WTC11 (cell line): ENCODE measurements at regions not wholly inside any gene's neighbourhood (a gene's known extent, or its start where the extent isn't known, plus 50 kb on each side); places are given as distances from the start of the nearest gene placed in this dataset.

Source experiments
- ATAC-seq: fragments of 200-7000 bp; cut with Tn5 transposase; 2 replicates; pipeline ENCODE4 v1.10.0; 2021; ENCODE audit warnings: mild to moderate bottlenecking, moderate library complexity
- CTCF ChIA-PET: fragments of 300-600 bp; sonication (Branson Sonifier 250); formaldehyde crosslinking; loops from one replicate; lab custom pipeline; 2021; ENCODE audit warnings: antibody characterized with exemption; lab: Charles Lee
- POLR2A ChIA-PET: fragments of 350-600 bp; sonication (Branson Sonifier 250); formaldehyde crosslinking; loops from one replicate; lab custom pipeline; 2021; ENCODE audit warnings: antibody characterized with exemption; lab: Charles Lee
- DNase-seq: peaks from one replicate; pipeline ENCODE4 v3.0.0; 2021; ENCODE audit warnings: low spot score
- H3K27ac Mint-ChIP-seq: 2 replicates; pipeline ENCODE4 v1.8.0; 2021; ENCODE audit warnings: mixed read lengths
- H3K27me3 Mint-ChIP-seq: 2 replicates; pipeline ENCODE4 v1.8.0; 2021; ENCODE audit warnings: low read depth, mild to moderate bottlenecking, moderate library complexity, mixed read lengths
- H3K36me3 Mint-ChIP-seq: 2 replicates; pipeline ENCODE4 v1.8.0; 2021; ENCODE audit warnings: mixed read lengths
- H3K4me1 Mint-ChIP-seq: 2 replicates; pipeline ENCODE4 v1.8.0; 2022; ENCODE audit warnings: mixed read lengths
- H3K4me3 Mint-ChIP-seq: 2 replicates; pipeline ENCODE4 v1.8.0; 2021; ENCODE audit warnings: mild to moderate bottlenecking, moderate library complexity, mixed read lengths
- H3K9me3 Mint-ChIP-seq: 2 replicates; pipeline ENCODE4 v1.8.0; 2021; ENCODE audit warnings: mixed read lengths
- ATF1 ChIP-seq: sonication (generic); formaldehyde crosslinking; IDR thresholded peaks from 2 replicates; pipeline ENCODE4 v1.8.1; 2023; ENCODE audit warnings: mild to moderate bottlenecking, moderate library complexity, missing genetic modification reagents
- CREB1 ChIP-seq: sonication (generic); formaldehyde crosslinking; IDR thresholded peaks from 2 replicates; pipeline ENCODE4 v1.8.0; 2023; ENCODE audit warnings: mild to moderate bottlenecking, missing genetic modification reagents
- CREM ChIP-seq: sonication (generic); formaldehyde crosslinking; IDR thresholded peaks from 2 replicates; pipeline ENCODE4 v1.8.1; 2022; ENCODE audit warnings: mild to moderate bottlenecking, missing genetic modification reagents, moderate library complexity
- FOXJ3 ChIP-seq: sonication (generic); formaldehyde crosslinking; IDR thresholded peaks from 2 replicates; pipeline ENCODE4 v1.9.0; 2021; ENCODE audit warnings: missing genetic modification reagents, mild to moderate bottlenecking, borderline replicate concordance
- GTF2I ChIP-seq: fragments of 250-450 bp; sonication (Bioruptor Pico); conservative IDR thresholded peaks from 2 replicates; pipeline ENCODE4 v1.4.0; 2021; ENCODE audit warnings: mild to moderate bottlenecking
- HMGA2 ChIP-seq: fragments of 250-450 bp; sonication (Bioruptor Pico); IDR thresholded peaks from 2 replicates; pipeline ENCODE4 v1.4.0; 2021; ENCODE audit warnings: mild to moderate bottlenecking, moderate library complexity
- JUN ChIP-seq: sonication (generic); formaldehyde crosslinking; IDR thresholded peaks from 2 replicates; pipeline ENCODE4 v1.8.0; 2023; ENCODE audit warnings: mild to moderate bottlenecking, missing genetic modification reagents
- KAT7 ChIP-seq: sonication (generic); formaldehyde crosslinking; IDR thresholded peaks from 2 replicates; pipeline ENCODE4 v1.8.1; 2023; ENCODE audit warnings: missing genetic modification reagents, mild to moderate bottlenecking, borderline replicate concordance
- NR3C1 ChIP-seq: sonication (generic); formaldehyde crosslinking; conservative IDR thresholded peaks from 2 replicates; pipeline ENCODE4 v1.8.1; 2023; ENCODE audit warnings: low read depth, mild to moderate bottlenecking, missing genetic modification reagents
- OVOL2 ChIP-seq: fragments of 250-450 bp; sonication (Bioruptor Pico); IDR thresholded peaks from 2 replicates; pipeline ENCODE4 v1.9.0; 2021; ENCODE audit warnings: mild to moderate bottlenecking, borderline replicate concordance
- RORB ChIP-seq: fragments of 250-450 bp; sonication (Bioruptor Pico); IDR thresholded peaks from 2 replicates; pipeline ENCODE4 v1.9.0; 2021; ENCODE audit warnings: mild to moderate bottlenecking
- SMAD3 ChIP-seq: sonication (generic); formaldehyde crosslinking; IDR thresholded peaks from 2 replicates; pipeline ENCODE4 v1.8.0; 2022; ENCODE audit warnings: missing genetic modification reagents, mild to moderate bottlenecking, borderline replicate concordance
- TEAD1 ChIP-seq: sonication (generic); formaldehyde crosslinking; IDR thresholded peaks from 2 replicates; pipeline ENCODE4 v1.8.0; 2022; ENCODE audit warnings: mild to moderate bottlenecking, missing genetic modification reagents
- TEAD4 ChIP-seq: sonication (generic); formaldehyde crosslinking; IDR thresholded peaks from 2 replicates; pipeline ENCODE4 v1.8.0; 2022; ENCODE audit warnings: mild to moderate bottlenecking, missing genetic modification reagents
- ZBTB21 ChIP-seq: sonication (generic); formaldehyde crosslinking; IDR thresholded peaks from 2 replicates; pipeline ENCODE4 v1.8.1; 2023; ENCODE audit warnings: mild to moderate bottlenecking, missing genetic modification reagents, borderline replicate concordance
- ZNF121 ChIP-seq: sonication (generic); formaldehyde crosslinking; IDR thresholded peaks from 2 replicates; pipeline ENCODE4 v1.8.0; 2023; ENCODE audit warnings: missing genetic modification reagents
- ZNF317 ChIP-seq: sonication (generic); formaldehyde crosslinking; IDR thresholded peaks from 2 replicates; pipeline ENCODE4 v1.8.1; 2023; ENCODE audit warnings: low read depth, mild to moderate bottlenecking, moderate library complexity, missing genetic modification reagents, borderline replicate concordance
- ZNF416 ChIP-seq: fragments of 250-450 bp; sonication (Bioruptor Pico); IDR thresholded peaks from 2 replicates; pipeline ENCODE4 v1.9.0; 2021; ENCODE audit warnings: mild to moderate bottlenecking, inconsistent platforms
- ZNF671 ChIP-seq: fragments of 250-450 bp; sonication (Bioruptor Pico); IDR thresholded peaks from 2 replicates; pipeline ENCODE4 v1.8.0; 2021; ENCODE audit warnings: mild to moderate bottlenecking
- TF ChIP-seq, protein P1 (sequence below): sonication (generic); formaldehyde crosslinking; IDR thresholded peaks from 2 replicates; pipeline ENCODE4 v1.8.0; 2022; ENCODE audit warnings: mild to moderate bottlenecking, missing genetic modification reagents
- TF ChIP-seq, protein P2 (sequence below): sonication (generic); formaldehyde crosslinking; IDR thresholded peaks from 2 replicates; pipeline ENCODE4 v1.8.1; 2023; ENCODE audit warnings: mild to moderate bottlenecking, missing genetic modification reagents
- TF ChIP-seq, protein P3 (sequence below): sonication (generic); formaldehyde crosslinking; IDR thresholded peaks from 2 replicates; pipeline ENCODE4 v1.8.0; 2022; ENCODE audit warnings: mild to moderate bottlenecking, missing genetic modification reagents
- TF ChIP-seq, protein P4 (sequence below): fragments of 250-450 bp; sonication (Bioruptor Pico); IDR thresholded peaks from 2 replicates; pipeline ENCODE4 v1.9.0; 2021; ENCODE audit warnings: mild to moderate bottlenecking, borderline replicate concordance
- TF ChIP-seq, protein P5 (sequence below): fragments of 250-450 bp; sonication (Bioruptor Pico); conservative IDR thresholded peaks from 2 replicates; pipeline ENCODE4 v1.9.0; 2021; ENCODE audit warnings: mild to moderate bottlenecking
- TF ChIP-seq, protein P6 (sequence below): sonication (generic); formaldehyde crosslinking; IDR thresholded peaks from 2 replicates; pipeline ENCODE4 v1.8.1; 2022; ENCODE audit warnings: mild to moderate bottlenecking, moderate library complexity, missing genetic modification reagents
- TF ChIP-seq, protein P7 (sequence below): sonication (generic); formaldehyde crosslinking; IDR thresholded peaks from 2 replicates; pipeline ENCODE4 v1.8.1; 2023; ENCODE audit warnings: mild to moderate bottlenecking, missing genetic modification reagents, moderate library complexity

DNA sequence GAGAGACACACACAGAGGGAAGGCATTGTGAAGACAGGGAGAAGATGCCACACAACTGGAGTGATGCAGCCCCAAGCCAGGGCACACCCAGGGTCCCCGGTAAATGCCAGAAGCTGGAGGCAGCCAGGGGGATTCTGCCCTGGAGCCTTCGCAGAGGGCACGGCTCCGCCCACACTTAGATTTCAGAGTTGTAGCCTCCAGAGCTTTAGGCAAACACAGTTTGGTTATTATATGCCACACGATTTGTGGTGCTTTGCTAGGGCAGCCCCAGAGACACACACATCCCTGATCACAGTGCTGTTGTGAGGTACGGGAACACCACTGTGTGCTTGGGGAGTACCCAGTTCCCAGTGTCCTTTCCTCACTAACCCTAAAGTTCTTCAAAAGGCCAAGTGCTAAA is 280.6 kb downstream of the SMOC2 start:
- ChIA-PET POLR2A (no interaction called here), CTCF (no interaction called here)
- ATAC-seq = no peak
- DNase-seq = no peak
- Mint-ChIP-seq H3K27ac (no peak overlapping the region), H3K27me3 (peaks cover 18% of the 10 kb centered on the region), H3K4me1 (no peaks in the 10 kb centered on the region), H3K36me3 (peaks cover 56% of the 10 kb centered on the region), H3K4me3 (no peak overlapping the region), H3K9me3 (peaks cover 61% of the 10 kb centered on the region)
- TF ChIP-seq KAT7 (CRISPR knock-in tag) (no peak), JUN (CRISPR knock-in tag) (no peak), ZBTB21 (CRISPR knock-in tag) (no peak), OVOL2 (CRISPR knock-in tag) (no peak)
- TF ChIP-seq, protein P1, sequence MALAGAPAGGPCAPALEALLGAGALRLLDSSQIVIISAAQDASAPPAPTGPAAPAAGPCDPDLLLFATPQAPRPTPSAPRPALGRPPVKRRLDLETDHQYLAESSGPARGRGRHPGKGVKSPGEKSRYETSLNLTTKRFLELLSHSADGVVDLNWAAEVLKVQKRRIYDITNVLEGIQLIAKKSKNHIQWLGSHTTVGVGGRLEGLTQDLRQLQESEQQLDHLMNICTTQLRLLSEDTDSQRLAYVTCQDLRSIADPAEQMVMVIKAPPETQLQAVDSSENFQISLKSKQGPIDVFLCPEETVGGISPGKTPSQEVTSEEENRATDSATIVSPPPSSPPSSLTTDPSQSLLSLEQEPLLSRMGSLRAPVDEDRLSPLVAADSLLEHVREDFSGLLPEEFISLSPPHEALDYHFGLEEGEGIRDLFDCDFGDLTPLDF (CRISPR knock-in tag) = no peak
- TF ChIP-seq, protein P2, sequence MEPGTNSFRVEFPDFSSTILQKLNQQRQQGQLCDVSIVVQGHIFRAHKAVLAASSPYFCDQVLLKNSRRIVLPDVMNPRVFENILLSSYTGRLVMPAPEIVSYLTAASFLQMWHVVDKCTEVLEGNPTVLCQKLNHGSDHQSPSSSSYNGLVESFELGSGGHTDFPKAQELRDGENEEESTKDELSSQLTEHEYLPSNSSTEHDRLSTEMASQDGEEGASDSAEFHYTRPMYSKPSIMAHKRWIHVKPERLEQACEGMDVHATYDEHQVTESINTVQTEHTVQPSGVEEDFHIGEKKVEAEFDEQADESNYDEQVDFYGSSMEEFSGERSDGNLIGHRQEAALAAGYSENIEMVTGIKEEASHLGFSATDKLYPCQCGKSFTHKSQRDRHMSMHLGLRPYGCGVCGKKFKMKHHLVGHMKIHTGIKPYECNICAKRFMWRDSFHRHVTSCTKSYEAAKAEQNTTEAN = no peak
- TF ChIP-seq, protein P3, sequence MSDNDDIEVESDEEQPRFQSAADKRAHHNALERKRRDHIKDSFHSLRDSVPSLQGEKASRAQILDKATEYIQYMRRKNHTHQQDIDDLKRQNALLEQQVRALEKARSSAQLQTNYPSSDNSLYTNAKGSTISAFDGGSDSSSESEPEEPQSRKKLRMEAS = no peak

DNA sequence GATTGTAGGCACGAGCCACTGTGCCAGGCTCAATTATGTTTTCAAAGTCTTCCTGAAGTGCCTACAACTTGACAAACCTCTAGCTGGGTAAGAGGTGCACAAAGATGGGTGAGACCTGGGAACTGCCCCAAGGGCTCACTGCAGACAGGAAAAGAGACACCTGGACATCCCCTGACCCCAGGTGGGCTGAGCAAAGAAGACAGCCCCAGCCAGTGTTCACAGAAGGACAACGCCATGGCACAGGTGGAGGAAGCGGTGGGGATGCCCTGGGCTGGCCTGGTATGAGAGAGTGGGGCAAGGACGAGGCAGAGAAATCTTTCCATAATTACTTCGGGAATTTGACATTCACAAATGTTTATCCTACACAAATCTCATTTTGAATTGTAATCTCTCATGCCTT is 278.9 kb downstream of the SMOC2 start:
- POLR2A ChIA-PET = no interaction called here

More for the DNA sequence above, 278.9 kb downstream of the SMOC2 start:
- peaks cover 53% of the 10 kb centered on the region for H3K9me3 Mint-ChIP-seq
- peaks cover 18% of the 10 kb centered on the region for H3K27me3 Mint-ChIP-seq
- H3K36me3 Mint-ChIP-seq = peaks cover 47% of the 10 kb centered on the region
- CTCF ChIA-PET = no interaction called here
- no peaks in the 10 kb centered on the region for H3K4me1 Mint-ChIP-seq
- no peak for ATAC-seq
- H3K4me3 Mint-ChIP-seq = no peak overlapping the region
- H3K27ac Mint-ChIP-seq = no peak overlapping the region
- no peak for DNase-seq
- no peak for TF ChIP-seq ZNF671 (CRISPR knock-in tag)
- no peak for TF ChIP-seq ZNF416 (CRISPR knock-in tag)
- TF ChIP-seq RORB = no peak
- TF ChIP-seq, protein P4, sequence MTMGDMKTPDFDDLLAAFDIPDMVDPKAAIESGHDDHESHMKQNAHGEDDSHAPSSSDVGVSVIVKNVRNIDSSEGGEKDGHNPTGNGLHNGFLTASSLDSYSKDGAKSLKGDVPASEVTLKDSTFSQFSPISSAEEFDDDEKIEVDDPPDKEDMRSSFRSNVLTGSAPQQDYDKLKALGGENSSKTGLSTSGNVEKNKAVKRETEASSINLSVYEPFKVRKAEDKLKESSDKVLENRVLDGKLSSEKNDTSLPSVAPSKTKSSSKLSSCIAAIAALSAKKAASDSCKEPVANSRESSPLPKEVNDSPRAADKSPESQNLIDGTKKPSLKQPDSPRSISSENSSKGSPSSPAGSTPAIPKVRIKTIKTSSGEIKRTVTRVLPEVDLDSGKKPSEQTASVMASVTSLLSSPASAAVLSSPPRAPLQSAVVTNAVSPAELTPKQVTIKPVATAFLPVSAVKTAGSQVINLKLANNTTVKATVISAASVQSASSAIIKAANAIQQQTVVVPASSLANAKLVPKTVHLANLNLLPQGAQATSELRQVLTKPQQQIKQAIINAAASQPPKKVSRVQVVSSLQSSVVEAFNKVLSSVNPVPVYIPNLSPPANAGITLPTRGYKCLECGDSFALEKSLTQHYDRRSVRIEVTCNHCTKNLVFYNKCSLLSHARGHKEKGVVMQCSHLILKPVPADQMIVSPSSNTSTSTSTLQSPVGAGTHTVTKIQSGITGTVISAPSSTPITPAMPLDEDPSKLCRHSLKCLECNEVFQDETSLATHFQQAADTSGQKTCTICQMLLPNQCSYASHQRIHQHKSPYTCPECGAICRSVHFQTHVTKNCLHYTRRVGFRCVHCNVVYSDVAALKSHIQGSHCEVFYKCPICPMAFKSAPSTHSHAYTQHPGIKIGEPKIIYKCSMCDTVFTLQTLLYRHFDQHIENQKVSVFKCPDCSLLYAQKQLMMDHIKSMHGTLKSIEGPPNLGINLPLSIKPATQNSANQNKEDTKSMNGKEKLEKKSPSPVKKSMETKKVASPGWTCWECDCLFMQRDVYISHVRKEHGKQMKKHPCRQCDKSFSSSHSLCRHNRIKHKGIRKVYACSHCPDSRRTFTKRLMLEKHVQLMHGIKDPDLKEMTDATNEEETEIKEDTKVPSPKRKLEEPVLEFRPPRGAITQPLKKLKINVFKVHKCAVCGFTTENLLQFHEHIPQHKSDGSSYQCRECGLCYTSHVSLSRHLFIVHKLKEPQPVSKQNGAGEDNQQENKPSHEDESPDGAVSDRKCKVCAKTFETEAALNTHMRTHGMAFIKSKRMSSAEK (CRISPR knock-in tag) = no peak
- TF ChIP-seq ATF1 (CRISPR knock-in tag) = no peak
- TF ChIP-seq ZNF317 (CRISPR knock-in tag) = no peak
- TF ChIP-seq GTF2I (CRISPR knock-in tag) = no peak
- TF ChIP-seq HMGA2 (CRISPR knock-in tag) = no peak
- no peak for TF ChIP-seq CREB1
- TF ChIP-seq NR3C1 = no peak
- no peak for TF ChIP-seq CREM
- TF ChIP-seq, protein P5, sequence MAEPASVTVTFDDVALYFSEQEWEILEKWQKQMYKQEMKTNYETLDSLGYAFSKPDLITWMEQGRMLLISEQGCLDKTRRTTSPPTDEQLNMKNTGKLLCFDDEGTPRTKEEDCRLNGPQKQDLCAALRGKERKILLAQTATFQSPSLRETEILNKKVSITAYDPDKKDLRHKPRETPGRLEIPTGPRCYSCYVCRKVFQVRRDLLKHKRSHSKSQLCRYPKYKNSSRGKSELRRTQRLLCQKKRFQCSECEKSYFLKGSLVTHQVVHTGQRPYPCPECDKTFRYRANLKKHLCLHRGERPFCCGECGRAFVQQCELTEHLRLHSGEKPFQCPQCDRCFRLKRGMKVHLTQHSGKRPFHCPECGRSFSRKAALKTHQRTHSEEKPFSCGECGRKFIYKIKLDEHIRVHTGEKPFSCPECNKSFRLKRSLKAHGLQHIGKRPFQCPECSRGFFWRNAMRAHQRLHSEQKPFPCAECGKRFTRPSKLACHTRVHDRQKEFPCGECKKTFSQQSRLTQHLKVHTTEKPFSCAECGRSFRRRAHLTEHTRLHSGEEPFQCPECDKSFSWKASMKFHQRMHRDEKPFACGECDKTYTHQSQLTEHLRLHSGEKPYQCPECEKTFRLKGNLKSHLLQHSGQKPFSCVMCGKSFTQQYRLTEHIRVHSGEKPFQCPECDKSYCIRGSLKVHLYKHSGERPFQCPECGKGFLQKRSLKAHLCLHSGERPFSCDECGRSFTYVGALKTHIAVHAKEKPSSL (CRISPR knock-in tag) = no peak
- TF ChIP-seq ZNF121 (CRISPR knock-in tag) = no peak
- TF ChIP-seq TEAD1 (CRISPR knock-in tag) = no peak
- no peak for TF ChIP-seq SMAD3 (CRISPR knock-in tag)
- TF ChIP-seq, protein P6, sequence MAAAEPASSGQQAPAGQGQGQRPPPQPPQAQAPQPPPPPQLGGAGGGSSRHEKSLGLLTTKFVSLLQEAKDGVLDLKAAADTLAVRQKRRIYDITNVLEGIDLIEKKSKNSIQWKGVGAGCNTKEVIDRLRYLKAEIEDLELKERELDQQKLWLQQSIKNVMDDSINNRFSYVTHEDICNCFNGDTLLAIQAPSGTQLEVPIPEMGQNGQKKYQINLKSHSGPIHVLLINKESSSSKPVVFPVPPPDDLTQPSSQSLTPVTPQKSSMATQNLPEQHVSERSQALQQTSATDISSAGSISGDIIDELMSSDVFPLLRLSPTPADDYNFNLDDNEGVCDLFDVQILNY (CRISPR knock-in tag) = no peak
- TF ChIP-seq, protein P7, sequence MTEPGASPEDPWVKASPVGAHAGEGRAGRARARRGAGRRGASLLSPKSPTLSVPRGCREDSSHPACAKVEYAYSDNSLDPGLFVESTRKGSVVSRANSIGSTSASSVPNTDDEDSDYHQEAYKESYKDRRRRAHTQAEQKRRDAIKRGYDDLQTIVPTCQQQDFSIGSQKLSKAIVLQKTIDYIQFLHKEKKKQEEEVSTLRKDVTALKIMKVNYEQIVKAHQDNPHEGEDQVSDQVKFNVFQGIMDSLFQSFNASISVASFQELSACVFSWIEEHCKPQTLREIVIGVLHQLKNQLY = no peak
- no peak for TF ChIP-seq TEAD4
- no peak for TF ChIP-seq FOXJ3 (CRISPR knock-in tag)
